Uterus (tissue), 2 donors: ENCODE measurements at regions not wholly inside any gene's neighbourhood (a gene's known extent, or its start where the extent isn't known, plus 50 kb on each side); places are given as distances from the start of the nearest gene placed in this dataset.
"Not testable (repeated sequence)": the region's sequence is repeated elsewhere in the genome, so short reads cannot be mapped to it uniquely, and the experiment has no call there.

Experiments
- POLR2A ChIP-seq, 2 donors: fragments of 450-650 bp; IDR thresholded peaks; one replicate each; pipeline ENCODE4 v1.6.1; 2016; ENCODE audit warnings: antibody characterized with exemption in 2 of 2, mild to moderate bottlenecking in 1 of 2, moderate library complexity in 1 of 2
- TF ChIP-seq, protein P1 (sequence below), 4 experiments: fragments of 200-600 bp in 2 of 4; fragments of 450-650 bp in 2 of 4; sonication (generic) in 2 of 4; IDR thresholded peaks; one replicate each; pipeline ENCODE4 v1.5.1; 2016 to 2019; ENCODE audit warnings: antibody characterized with exemption in 4 of 4, mild to moderate bottlenecking in 2 of 4, moderate library complexity in 1 of 4

DNA sequence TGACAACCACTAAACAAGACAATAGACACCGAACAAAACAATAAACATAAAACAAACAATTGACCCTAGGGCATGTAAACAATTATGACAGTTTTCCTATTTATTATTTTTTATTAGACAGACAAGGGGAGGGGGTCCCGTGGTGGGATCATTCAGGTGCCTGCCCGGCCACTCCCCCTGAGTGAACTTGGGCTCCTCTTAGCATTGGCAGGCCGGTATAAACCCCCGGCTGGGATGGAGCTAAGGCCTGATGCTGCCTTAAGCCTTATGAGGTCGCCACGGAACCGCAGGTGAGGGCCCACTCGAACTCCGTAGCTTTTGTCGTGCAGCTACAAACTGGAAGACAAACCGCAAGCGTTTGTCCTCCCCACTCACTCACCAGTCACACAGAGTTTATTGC, 121.8 kb upstream of the KCNJ3 start:
- TF ChIP-seq POLR2A (IDR thresholded peaks at IDR 0.05), result not testable (repeated sequence)
- TF ChIP-seq, protein P1, sequence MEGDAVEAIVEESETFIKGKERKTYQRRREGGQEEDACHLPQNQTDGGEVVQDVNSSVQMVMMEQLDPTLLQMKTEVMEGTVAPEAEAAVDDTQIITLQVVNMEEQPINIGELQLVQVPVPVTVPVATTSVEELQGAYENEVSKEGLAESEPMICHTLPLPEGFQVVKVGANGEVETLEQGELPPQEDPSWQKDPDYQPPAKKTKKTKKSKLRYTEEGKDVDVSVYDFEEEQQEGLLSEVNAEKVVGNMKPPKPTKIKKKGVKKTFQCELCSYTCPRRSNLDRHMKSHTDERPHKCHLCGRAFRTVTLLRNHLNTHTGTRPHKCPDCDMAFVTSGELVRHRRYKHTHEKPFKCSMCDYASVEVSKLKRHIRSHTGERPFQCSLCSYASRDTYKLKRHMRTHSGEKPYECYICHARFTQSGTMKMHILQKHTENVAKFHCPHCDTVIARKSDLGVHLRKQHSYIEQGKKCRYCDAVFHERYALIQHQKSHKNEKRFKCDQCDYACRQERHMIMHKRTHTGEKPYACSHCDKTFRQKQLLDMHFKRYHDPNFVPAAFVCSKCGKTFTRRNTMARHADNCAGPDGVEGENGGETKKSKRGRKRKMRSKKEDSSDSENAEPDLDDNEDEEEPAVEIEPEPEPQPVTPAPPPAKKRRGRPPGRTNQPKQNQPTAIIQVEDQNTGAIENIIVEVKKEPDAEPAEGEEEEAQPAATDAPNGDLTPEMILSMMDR (IDR thresholded peaks at IDR 0.05), result not testable (repeated sequence)
